ENCODE measurements at regions not wholly inside any gene's neighbourhood (a gene's known extent, or its start where the extent isn't known, plus 50 kb on each side); places are given as distances from the start of the nearest gene placed in this dataset.

GRCh38 chr13:47111499-47111898, 214.6 kb upstream of the HTR2A start:
- TF ChIP-seq TAF1 (IDR thresholded peaks at IDR 0.05; ENCODE audit: low read depth, low read length) (no peak), POU2F2 (IDR thresholded peaks at IDR 0.05; ENCODE audit: low read depth, low read length) (no peak), SPI1 (IDR thresholded peaks at IDR 0.05; ENCODE audit: low read depth, low read length) (no peak), POLR2A (IDR thresholded peaks at IDR 0.05; ENCODE audit: low read depth, low read length) (no peak)
- FAIRE-seq (no peak), DNase-seq (ENCODE audit: insufficient read length, low spot score) (no peak)

GRCh38 chr13:47110833-47111240, 214.0 kb upstream of the HTR2A start:
- TF ChIP-seq POLR2A (IDR thresholded peaks at IDR 0.05; ENCODE audit: low read depth, low read length) (no peak), SPI1 (IDR thresholded peaks at IDR 0.05; ENCODE audit: low read depth, low read length) (no peak), TAF1 (IDR thresholded peaks at IDR 0.05; ENCODE audit: low read depth, low read length) (no peak), PAX5 (IDR thresholded peaks at IDR 0.05; ENCODE audit: insufficient read depth, low read length, severe bottlenecking) (no peak), POU2F2 (IDR thresholded peaks at IDR 0.05; ENCODE audit: low read depth, low read length) (no peak), POLR2AphosphoS5 (IDR thresholded peaks at IDR 0.05; ENCODE audit: low read depth, low read length) (no peak)
- FAIRE-seq (no peak), DNase-seq (ENCODE audit: insufficient read length, low spot score) (no peak)

DNA sequence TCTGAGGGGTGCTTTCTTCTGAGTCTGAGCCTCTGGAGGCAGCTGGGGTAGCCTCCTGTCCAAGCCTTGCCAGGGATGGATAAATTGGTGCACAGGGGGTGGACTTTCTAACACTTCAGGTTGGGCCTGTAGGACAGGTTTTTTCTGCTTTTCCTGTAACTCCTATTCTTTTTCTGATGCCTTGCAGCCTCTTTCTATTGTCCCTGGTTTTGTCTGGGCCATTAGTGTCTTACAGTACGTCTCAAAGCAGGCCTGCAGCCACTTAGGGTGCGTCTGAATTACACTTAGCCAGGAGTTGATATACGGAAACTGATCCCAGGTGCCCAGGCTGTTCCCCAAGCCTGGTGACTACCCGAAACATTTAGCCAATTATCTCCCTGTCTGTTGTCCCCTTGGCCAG, 213.3 kb upstream of the HTR2A start:
- no peak for FAIRE-seq

GRCh38 chr13:47109028-47109427, 212.2 kb upstream of the HTR2A start:
- FAIRE-seq = no peak
- no peak for TF ChIP-seq PAX5 (IDR thresholded peaks at IDR 0.05; ENCODE audit: insufficient read depth, low read length, severe bottlenecking)
- TF ChIP-seq POLR2A (IDR thresholded peaks at IDR 0.05; ENCODE audit: low read depth, low read length) = no peak
- no peak for TF ChIP-seq POLR2AphosphoS5 (IDR thresholded peaks at IDR 0.05; ENCODE audit: low read depth, low read length)
- TF ChIP-seq SPI1 (IDR thresholded peaks at IDR 0.05; ENCODE audit: low read depth, low read length) = no peak
- TF ChIP-seq TAF1 (IDR thresholded peaks at IDR 0.05; ENCODE audit: low read depth, low read length) = no peak
- no peak for TF ChIP-seq POU2F2 (IDR thresholded peaks at IDR 0.05; ENCODE audit: low read depth, low read length)
- DNase-seq (ENCODE audit: insufficient read length, low spot score) = no peak

More for the DNA sequence above, 213.3 kb upstream of the HTR2A start:
- TF ChIP-seq POU2F2 (IDR thresholded peaks at IDR 0.05; ENCODE audit: low read depth, low read length) (no peak), SPI1 (IDR thresholded peaks at IDR 0.05; ENCODE audit: low read depth, low read length) (no peak), POLR2AphosphoS5 (IDR thresholded peaks at IDR 0.05; ENCODE audit: low read depth, low read length) (no peak), POLR2A (IDR thresholded peaks at IDR 0.05; ENCODE audit: low read depth, low read length) (no peak), TAF1 (IDR thresholded peaks at IDR 0.05; ENCODE audit: low read depth, low read length) (no peak)
- no peak for DNase-seq (ENCODE audit: insufficient read length, low spot score)

- no peak for DNase-seq (ENCODE audit: insufficient read length, low spot score)
- peak; percentile 88 for FAIRE-seq
- TF ChIP-seq PAX5 (IDR thresholded peaks at IDR 0.05; ENCODE audit: insufficient read depth, low read length, severe bottlenecking) (no peak), SPI1 (IDR thresholded peaks at IDR 0.05; ENCODE audit: low read depth, low read length) (no peak), POLR2AphosphoS5 (IDR thresholded peaks at IDR 0.05; ENCODE audit: low read depth, low read length) (no peak), POU2F2 (IDR thresholded peaks at IDR 0.05; ENCODE audit: low read depth, low read length) (no peak), POLR2A (IDR thresholded peaks at IDR 0.05; ENCODE audit: low read depth, low read length) (no peak), TAF1 (IDR thresholded peaks at IDR 0.05; ENCODE audit: low read depth, low read length) (no peak)
These were observed 203.5 kb upstream of the HTR2A start for GRCh38 chr13:47100214-47100853.

DNA sequence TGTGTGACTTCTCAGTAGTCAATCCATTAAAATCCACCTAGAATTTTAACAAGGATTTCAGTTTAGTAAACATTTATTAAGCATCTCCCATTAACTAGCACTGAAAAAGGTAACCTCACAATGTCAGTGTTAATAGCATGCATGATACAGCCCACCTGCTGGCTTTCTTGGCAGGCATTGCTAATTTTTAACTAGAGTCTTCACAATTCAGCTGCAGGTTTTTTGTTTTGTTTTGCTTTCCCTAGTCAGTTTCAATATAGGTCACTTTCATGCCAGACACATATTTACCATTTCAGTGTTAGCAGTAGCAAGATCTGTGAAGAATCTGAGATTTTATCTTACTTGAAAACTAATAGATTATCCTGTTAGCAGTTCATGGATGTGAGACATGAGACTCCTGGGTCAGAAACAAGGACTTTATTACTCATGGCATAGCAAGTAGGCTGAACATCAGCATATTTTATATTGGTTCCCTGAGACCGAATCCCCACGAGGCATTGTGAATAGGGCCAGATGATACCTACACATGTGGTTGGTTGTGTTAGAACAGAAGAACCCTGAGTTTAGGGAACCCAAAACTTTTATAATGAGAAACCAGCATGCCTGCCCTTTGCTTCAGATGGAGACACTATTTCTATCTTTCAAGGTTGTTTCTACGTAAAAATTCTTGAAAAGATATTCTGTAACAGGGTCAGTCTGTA, 198.0 kb upstream of the HTR2A start:
- peak; percentile 56 for FAIRE-seq
- no peak for DNase-seq (ENCODE audit: insufficient read length, low spot score)
- TF ChIP-seq PAX5 (IDR thresholded peaks at IDR 0.05; ENCODE audit: insufficient read depth, low read length, severe bottlenecking) = no peak
- no peak for TF ChIP-seq POU2F2 (IDR thresholded peaks at IDR 0.05; ENCODE audit: low read depth, low read length)
- TF ChIP-seq TAF1 (IDR thresholded peaks at IDR 0.05; ENCODE audit: low read depth, low read length) = no peak
- no peak for TF ChIP-seq SPI1 (IDR thresholded peaks at IDR 0.05; ENCODE audit: low read depth, low read length)
- TF ChIP-seq POLR2AphosphoS5 (IDR thresholded peaks at IDR 0.05; ENCODE audit: low read depth, low read length) = no peak
- TF ChIP-seq POLR2A (IDR thresholded peaks at IDR 0.05; ENCODE audit: low read depth, low read length) = no peak

GRCh38 chr13:47092202-47092601, 195.3 kb upstream of the HTR2A start:
- no peak for DNase-seq (ENCODE audit: insufficient read length, low spot score)
- TF ChIP-seq TAF1 (IDR thresholded peaks at IDR 0.05; ENCODE audit: low read depth, low read length) = no peak
- no peak for FAIRE-seq

DNA sequence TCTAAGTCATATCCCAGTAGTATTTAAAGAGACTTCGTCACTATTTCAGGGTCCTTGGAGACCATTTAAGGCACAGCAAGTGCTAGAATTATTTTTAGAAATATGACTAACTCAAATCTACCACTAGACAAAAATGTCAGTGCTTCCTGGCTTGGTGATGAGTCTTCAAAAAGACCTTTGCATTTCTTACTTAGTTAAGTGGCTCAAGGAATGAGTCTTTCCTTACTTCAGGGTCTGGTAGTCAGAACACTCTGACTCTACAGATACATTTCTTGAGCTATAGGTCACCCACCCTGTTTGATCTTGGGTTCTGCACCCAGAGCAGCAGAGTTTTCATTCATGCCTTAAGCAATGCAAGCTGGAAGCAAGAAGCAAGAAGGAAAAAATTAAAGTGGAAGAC, 191.0 kb upstream of the HTR2A start:
- TF ChIP-seq POLR2A (IDR thresholded peaks at IDR 0.05; ENCODE audit: low read depth, low read length) = no peak
- no peak for TF ChIP-seq POLR2AphosphoS5 (IDR thresholded peaks at IDR 0.05; ENCODE audit: low read depth, low read length)
- TF ChIP-seq POU2F2 (IDR thresholded peaks at IDR 0.05; ENCODE audit: low read depth, low read length) = no peak
- TF ChIP-seq SPI1 (IDR thresholded peaks at IDR 0.05; ENCODE audit: low read depth, low read length) = no peak
- no peak for TF ChIP-seq PAX5 (IDR thresholded peaks at IDR 0.05; ENCODE audit: insufficient read depth, low read length, severe bottlenecking)
- no peak for TF ChIP-seq TAF1 (IDR thresholded peaks at IDR 0.05; ENCODE audit: low read depth, low read length)
- FAIRE-seq (no peak), DNase-seq (ENCODE audit: insufficient read length, low spot score) (no peak)

- DNase-seq (ENCODE audit: insufficient read length, low spot score) = no peak
- no peak for FAIRE-seq
- TF ChIP-seq POLR2AphosphoS5 (IDR thresholded peaks at IDR 0.05; ENCODE audit: low read depth, low read length) = no peak
- no peak for TF ChIP-seq POU2F2 (IDR thresholded peaks at IDR 0.05; ENCODE audit: low read depth, low read length)
- TF ChIP-seq POLR2A (IDR thresholded peaks at IDR 0.05; ENCODE audit: low read depth, low read length) = no peak
- TF ChIP-seq TAF1 (IDR thresholded peaks at IDR 0.05; ENCODE audit: low read depth, low read length) = no peak
- TF ChIP-seq PAX5 (IDR thresholded peaks at IDR 0.05; ENCODE audit: insufficient read depth, low read length, severe bottlenecking) = no peak
- TF ChIP-seq SPI1 (IDR thresholded peaks at IDR 0.05; ENCODE audit: low read depth, low read length) = no peak
These were observed 190.4 kb upstream of the HTR2A start for GRCh38 chr13:47087241-47087640.

DNA sequence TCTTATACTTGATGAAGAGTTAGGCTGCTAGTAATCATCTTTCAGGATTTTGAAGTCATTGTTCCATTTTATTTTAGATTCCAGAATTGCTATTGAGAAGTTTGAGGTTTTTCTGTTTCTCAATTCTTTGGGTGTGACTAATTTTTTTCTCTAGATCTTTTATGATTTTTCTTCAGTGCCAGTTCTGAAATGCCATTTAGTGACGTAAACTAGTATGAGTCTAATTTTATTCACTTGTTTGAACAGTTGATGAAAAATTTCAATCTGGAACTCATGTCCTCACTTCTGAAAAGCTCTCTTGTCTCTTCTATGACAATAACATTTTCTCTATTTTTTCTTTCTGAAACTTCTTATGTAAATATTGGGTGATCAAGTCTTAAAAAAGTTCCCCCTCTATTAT, 188.5 kb upstream of the HTR2A start:
- DNase-seq (ENCODE audit: insufficient read length, low spot score) = no peak
- FAIRE-seq = no peak
- TF ChIP-seq TAF1 (IDR thresholded peaks at IDR 0.05; ENCODE audit: low read depth, low read length) (no peak), POLR2A (IDR thresholded peaks at IDR 0.05; ENCODE audit: low read depth, low read length) (no peak), POLR2AphosphoS5 (IDR thresholded peaks at IDR 0.05; ENCODE audit: low read depth, low read length) (no peak), PAX5 (IDR thresholded peaks at IDR 0.05; ENCODE audit: insufficient read depth, low read length, severe bottlenecking) (no peak), SPI1 (IDR thresholded peaks at IDR 0.05; ENCODE audit: low read depth, low read length) (no peak), POU2F2 (IDR thresholded peaks at IDR 0.05; ENCODE audit: low read depth, low read length) (no peak)
